ENCODE measurements at regions not wholly inside any gene's neighbourhood (a gene's known extent, or its start where the extent isn't known, plus 50 kb on each side); places are given as distances from the start of the nearest gene placed in this dataset.

- TF ChIP-seq POU2F2 (IDR thresholded peaks at IDR 0.05; ENCODE audit: low read depth, low read length) (no peak), POLR2A (IDR thresholded peaks at IDR 0.05; ENCODE audit: low read depth, low read length) (no peak), TAF1 (IDR thresholded peaks at IDR 0.05; ENCODE audit: low read depth, low read length) (no peak), POLR2AphosphoS5 (IDR thresholded peaks at IDR 0.05; ENCODE audit: low read depth, low read length) (no peak), PAX5 (IDR thresholded peaks at IDR 0.05; ENCODE audit: insufficient read depth, low read length, severe bottlenecking) (no peak), SPI1 (IDR thresholded peaks at IDR 0.05; ENCODE audit: low read depth, low read length) (no peak)
- FAIRE-seq = no peak
- DNase-seq (ENCODE audit: insufficient read length, low spot score) = no peak
Observed at GRCh38 chr6:169854813-169855212, 103.4 kb downstream of the ERMARD start.

DNA sequence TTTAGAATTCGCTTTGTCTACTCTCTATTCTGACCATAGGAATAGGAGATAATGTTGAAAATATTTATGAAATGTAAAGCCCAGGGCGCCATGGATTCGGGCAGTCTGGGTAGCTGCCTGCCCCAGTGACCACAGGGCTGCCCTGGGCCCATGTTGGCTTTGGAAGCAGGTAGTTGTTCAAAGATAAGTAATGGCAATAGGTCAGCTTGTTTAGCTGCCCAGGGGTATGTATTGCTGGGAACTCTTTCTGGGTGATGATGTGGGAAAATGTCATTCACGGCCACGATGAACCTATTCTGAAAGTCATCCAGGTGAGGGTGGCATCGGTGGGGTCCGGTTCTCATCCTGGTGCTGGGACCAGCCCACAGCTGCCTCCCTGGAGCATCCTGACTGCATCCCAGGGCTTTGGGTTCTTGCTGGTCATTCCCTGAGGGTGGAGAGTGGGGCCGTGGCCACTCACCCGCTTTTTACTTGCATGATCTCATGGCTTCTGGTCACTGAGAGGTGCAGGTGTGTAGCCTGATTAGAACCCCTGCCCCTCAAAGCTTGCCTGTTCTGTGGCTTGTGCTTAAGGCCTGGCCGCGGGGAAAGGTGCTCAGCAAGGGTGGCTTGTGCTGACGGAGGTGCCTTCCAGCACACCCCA lies 102.8 kb downstream of the ERMARD start:
- no peak for DNase-seq (ENCODE audit: insufficient read length, low spot score)
- FAIRE-seq = no peak
- no peak for TF ChIP-seq PAX5 (IDR thresholded peaks at IDR 0.05; ENCODE audit: insufficient read depth, low read length, severe bottlenecking)
- no peak for TF ChIP-seq POLR2A (IDR thresholded peaks at IDR 0.05; ENCODE audit: low read depth, low read length)
- TF ChIP-seq TAF1 (IDR thresholded peaks at IDR 0.05; ENCODE audit: low read depth, low read length) = no peak
- no peak for TF ChIP-seq POLR2AphosphoS5 (IDR thresholded peaks at IDR 0.05; ENCODE audit: low read depth, low read length)
- no peak for TF ChIP-seq SPI1 (IDR thresholded peaks at IDR 0.05; ENCODE audit: low read depth, low read length)
- TF ChIP-seq POU2F2 (IDR thresholded peaks at IDR 0.05; ENCODE audit: low read depth, low read length) = no peak

- no peak for DNase-seq (ENCODE audit: insufficient read length, low spot score)
- FAIRE-seq = peak; percentile 84
- TF ChIP-seq POLR2AphosphoS5 (IDR thresholded peaks at IDR 0.05; ENCODE audit: low read depth, low read length) = no peak
- no peak for TF ChIP-seq POU2F2 (IDR thresholded peaks at IDR 0.05; ENCODE audit: low read depth, low read length)
- TF ChIP-seq PAX5 (IDR thresholded peaks at IDR 0.05; ENCODE audit: insufficient read depth, low read length, severe bottlenecking) = no peak
- no peak for TF ChIP-seq POLR2A (IDR thresholded peaks at IDR 0.05; ENCODE audit: low read depth, low read length)
- TF ChIP-seq TAF1 (IDR thresholded peaks at IDR 0.05; ENCODE audit: low read depth, low read length) = no peak
- no peak for TF ChIP-seq SPI1 (IDR thresholded peaks at IDR 0.05; ENCODE audit: low read depth, low read length)
Observed at GRCh38 chr6:169853196-169854082, 102.0 kb downstream of the ERMARD start.

GRCh38 chr6:169852504-169853195 lies 101.2 kb downstream of the ERMARD start:
- TF ChIP-seq TAF1 (IDR thresholded peaks at IDR 0.05; ENCODE audit: low read depth, low read length) (no peak), SPI1 (IDR thresholded peaks at IDR 0.05; ENCODE audit: low read depth, low read length) (no peak), POU2F2 (IDR thresholded peaks at IDR 0.05; ENCODE audit: low read depth, low read length) (no peak), POLR2AphosphoS5 (IDR thresholded peaks at IDR 0.05; ENCODE audit: low read depth, low read length) (no peak), POLR2A (IDR thresholded peaks at IDR 0.05; ENCODE audit: low read depth, low read length) (no peak), PAX5 (IDR thresholded peaks at IDR 0.05; ENCODE audit: insufficient read depth, low read length, severe bottlenecking) (no peak)
- FAIRE-seq (no peak), DNase-seq (ENCODE audit: insufficient read length, low spot score) (no peak)

DNA sequence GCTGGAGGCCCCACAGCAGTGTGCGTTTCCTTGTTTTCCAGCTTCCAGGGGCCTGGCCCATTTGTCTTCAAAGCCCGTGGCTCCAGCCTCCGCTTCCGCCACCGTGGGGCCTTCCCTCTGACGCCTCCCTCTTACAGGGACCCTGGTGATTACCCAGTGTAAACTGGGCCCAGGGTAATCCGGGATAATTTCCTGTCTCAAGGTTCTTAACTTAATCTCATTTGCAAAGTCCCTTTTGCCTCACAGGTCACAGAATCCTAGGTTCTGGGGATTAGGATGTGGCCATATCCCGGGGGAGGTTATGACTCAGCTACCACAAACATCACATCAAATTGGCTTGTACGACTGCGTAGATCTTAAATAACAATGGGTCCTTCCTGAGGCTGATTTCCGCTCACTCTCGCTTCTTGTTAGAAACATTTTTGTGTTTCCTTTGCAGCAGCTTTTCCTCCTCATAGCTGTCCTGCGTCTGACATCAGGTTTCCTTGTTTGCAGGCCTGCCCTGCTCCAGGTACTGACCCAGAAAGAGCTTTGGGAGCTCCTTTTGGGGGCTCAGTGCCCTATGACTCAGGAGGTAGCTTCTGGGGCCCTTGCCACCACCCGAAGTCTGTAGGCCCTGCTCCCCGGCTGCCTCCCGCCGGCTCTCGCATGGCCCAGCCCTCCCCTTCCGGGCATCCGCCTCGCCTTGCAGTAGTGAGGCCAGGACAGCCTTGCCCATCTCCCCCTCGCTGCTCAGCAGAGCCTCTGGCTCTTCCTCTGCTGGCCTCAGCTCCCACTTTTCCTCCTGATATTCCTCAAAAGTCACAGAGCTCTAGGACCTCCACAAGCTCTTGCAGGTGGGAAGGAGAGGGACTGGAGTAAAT lies 100.5 kb downstream of the ERMARD start:
- TF ChIP-seq PAX5 (IDR thresholded peaks at IDR 0.05; ENCODE audit: insufficient read depth, low read length, severe bottlenecking) = no peak
- TF ChIP-seq POU2F2 (IDR thresholded peaks at IDR 0.05; ENCODE audit: low read depth, low read length) = no peak
- TF ChIP-seq POLR2A (IDR thresholded peaks at IDR 0.05; ENCODE audit: low read depth, low read length) = no peak
- TF ChIP-seq TAF1 (IDR thresholded peaks at IDR 0.05; ENCODE audit: low read depth, low read length) = no peak
- no peak for TF ChIP-seq SPI1 (IDR thresholded peaks at IDR 0.05; ENCODE audit: low read depth, low read length)
- no peak for TF ChIP-seq POLR2AphosphoS5 (IDR thresholded peaks at IDR 0.05; ENCODE audit: low read depth, low read length)
- FAIRE-seq (no peak), DNase-seq (ENCODE audit: insufficient read length, low spot score) (no peak)

DNA sequence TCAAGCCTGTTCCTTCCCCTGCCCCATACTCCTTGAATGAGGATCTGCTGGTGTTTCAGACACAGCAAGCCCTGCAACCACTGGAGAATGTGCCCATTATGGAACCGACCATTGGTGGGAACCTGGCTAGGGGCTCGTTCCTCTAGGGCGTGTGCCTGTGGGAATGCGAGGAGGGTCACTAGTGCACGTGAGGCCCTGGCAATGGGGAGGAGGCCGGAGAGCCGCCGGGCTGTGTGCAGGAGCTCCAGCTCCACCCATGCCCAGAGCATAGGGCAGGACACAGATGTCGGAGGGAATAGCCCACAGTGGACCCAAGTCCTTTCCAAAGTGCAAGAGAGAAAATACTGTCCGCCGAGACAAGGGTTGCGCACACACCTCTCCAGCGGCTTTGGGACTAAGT lies 99.3 kb downstream of the ERMARD start:
- DNase-seq (ENCODE audit: insufficient read length, low spot score) (no peak), FAIRE-seq (no peak)
- TF ChIP-seq TAF1 (IDR thresholded peaks at IDR 0.05; ENCODE audit: low read depth, low read length) (no peak), PAX5 (IDR thresholded peaks at IDR 0.05; ENCODE audit: insufficient read depth, low read length, severe bottlenecking) (no peak), SPI1 (IDR thresholded peaks at IDR 0.05; ENCODE audit: low read depth, low read length) (no peak), POU2F2 (IDR thresholded peaks at IDR 0.05; ENCODE audit: low read depth, low read length) (no peak), POLR2AphosphoS5 (IDR thresholded peaks at IDR 0.05; ENCODE audit: low read depth, low read length) (no peak), POLR2A (IDR thresholded peaks at IDR 0.05; ENCODE audit: low read depth, low read length) (no peak)

- FAIRE-seq (no peak), DNase-seq (ENCODE audit: insufficient read length, low spot score) (no peak)
- no peak for TF ChIP-seq POLR2A (IDR thresholded peaks at IDR 0.05; ENCODE audit: low read depth, low read length)
- no peak for TF ChIP-seq PAX5 (IDR thresholded peaks at IDR 0.05; ENCODE audit: insufficient read depth, low read length, severe bottlenecking)
- no peak for TF ChIP-seq POU2F2 (IDR thresholded peaks at IDR 0.05; ENCODE audit: low read depth, low read length)
- TF ChIP-seq TAF1 (IDR thresholded peaks at IDR 0.05; ENCODE audit: low read depth, low read length) = no peak
- TF ChIP-seq POLR2AphosphoS5 (IDR thresholded peaks at IDR 0.05; ENCODE audit: low read depth, low read length) = no peak
- TF ChIP-seq SPI1 (IDR thresholded peaks at IDR 0.05; ENCODE audit: low read depth, low read length) = no peak
Observed at GRCh38 chr6:169850154-169850553, 98.7 kb downstream of the ERMARD start.

- no peak for FAIRE-seq
- no peak for DNase-seq (ENCODE audit: insufficient read length, low spot score)
- no peak for TF ChIP-seq POLR2AphosphoS5 (IDR thresholded peaks at IDR 0.05; ENCODE audit: low read depth, low read length)
Observed at GRCh38 chr6:169849396-169849795, 98.0 kb downstream of the ERMARD start.
